ENCODE measurements at regions not wholly inside any gene's neighbourhood (a gene's known extent, or its start where the extent isn't known, plus 50 kb on each side); places are given as distances from the start of the nearest gene placed in this dataset.

- Histone ChIP-seq H3K36me3 (ENCODE audit: low read depth) (no peaks in the 10 kb centered on the region), H3K79me2 (ENCODE audit: low read depth) (no peaks in the 10 kb centered on the region), H2AFZ (no peak overlapping the region), H3K4me3 (no peak overlapping the region), H3K4me1 (replicated peaks; ENCODE audit: insufficient read depth) (no peaks in the 10 kb centered on the region), H3F3A (ENCODE audit: insufficient read depth, low read depth) (no peaks in the 10 kb centered on the region), H3K9me2 (ENCODE audit: insufficient read depth) (no peaks in the 10 kb centered on the region), H3K27me3 (ENCODE audit: insufficient read depth, low read depth) (peaks cover 39% of the 10 kb centered on the region), H3K27ac (no peak overlapping the region), H3K9me3 (ENCODE audit: insufficient read depth, low read depth) (no peaks in the 10 kb centered on the region), H4K20me1 (ENCODE audit: insufficient read depth) (no peaks in the 10 kb centered on the region), H3K4me2 (no peak overlapping the region)
- no TSS peak for BruUV-seq (replicated peaks)
- ChIA-PET POLR2A (ENCODE audit: unreplicated experiment) (no interaction called here), CTCF (no interaction called here)
- DNase-seq = no peak
- intact Hi-C loops (cut with micrococcal nuclease; ENCODE audit: unreplicated experiment) = no loop called here
- TF ChIP-seq CTCF (conservative IDR thresholded peaks at IDR 0.05) (no peak), EZH2 (IDR thresholded peaks at IDR 0.05; ENCODE audit: low read depth) (no peak)
These were observed 1419.9 kb upstream of the TMEM132C start for GRCh38 chr12:126847005-126847629.

- no TSS peak for BruUV-seq (replicated peaks)
- Histone ChIP-seq H3K4me2 (no peak overlapping the region), H2AFZ (no peak overlapping the region), H4K20me1 (ENCODE audit: insufficient read depth) (no peaks in the 10 kb centered on the region), H3K9me3 (ENCODE audit: insufficient read depth, low read depth) (no peaks in the 10 kb centered on the region; the same call in 1 of the 2 replicates), H3K4me3 (no peak overlapping the region), H3K79me2 (ENCODE audit: low read depth) (no peaks in the 10 kb centered on the region), H3K9me2 (ENCODE audit: insufficient read depth) (no peaks in the 10 kb centered on the region), H3K4me1 (replicated peaks; ENCODE audit: insufficient read depth) (no peaks in the 10 kb centered on the region), H3F3A (ENCODE audit: insufficient read depth, low read depth) (no peaks in the 10 kb centered on the region), H3K27ac (no peak overlapping the region), H3K27me3 (ENCODE audit: insufficient read depth, low read depth) (peaks cover 14% of the 10 kb centered on the region; the same call in 1 of the 2 replicates), H3K36me3 (ENCODE audit: low read depth) (no peaks in the 10 kb centered on the region)
- intact Hi-C loops (cut with micrococcal nuclease; ENCODE audit: unreplicated experiment) = no loop called here
- ChIA-PET CTCF (no interaction called here), POLR2A (ENCODE audit: unreplicated experiment) (no interaction called here)
- TF ChIP-seq EZH2 (IDR thresholded peaks at IDR 0.05; ENCODE audit: low read depth) = no peak
- no peak for DNase-seq
These were observed 1411.2 kb upstream of the TMEM132C start for GRCh38 chr12:126855768-126856167.

GRCh38 chr12:126856958-126857357 lies 1410.0 kb upstream of the TMEM132C start:
- ChIA-PET CTCF (no interaction called here), POLR2A (ENCODE audit: unreplicated experiment) (no interaction called here)
- no peaks in the 10 kb centered on the region; the same call in 1 of the 2 replicates for H3K9me3 ChIP-seq (ENCODE audit: insufficient read depth, low read depth)
- H3K27ac ChIP-seq = no peak overlapping the region
- intact Hi-C loops (cut with micrococcal nuclease; ENCODE audit: unreplicated experiment) = no loop called here
- H4K20me1 ChIP-seq (ENCODE audit: insufficient read depth) = no peaks in the 10 kb centered on the region
- no peak overlapping the region for H3K4me3 ChIP-seq
- H3F3A ChIP-seq (ENCODE audit: insufficient read depth, low read depth) = no peaks in the 10 kb centered on the region
- no peaks in the 10 kb centered on the region for H3K9me2 ChIP-seq (ENCODE audit: insufficient read depth)
- peaks cover 26% of the 10 kb centered on the region; the same call in 1 of the 2 replicates for H3K27me3 ChIP-seq (ENCODE audit: insufficient read depth, low read depth)
- no peaks in the 10 kb centered on the region for H3K79me2 ChIP-seq (ENCODE audit: low read depth)
- no peak overlapping the region for H3K4me2 ChIP-seq
- H3K36me3 ChIP-seq (ENCODE audit: low read depth) = no peaks in the 10 kb centered on the region
- no peak for TF ChIP-seq EZH2 (IDR thresholded peaks at IDR 0.05; ENCODE audit: low read depth)
- TF ChIP-seq CTCF (conservative IDR thresholded peaks at IDR 0.05) = 0 out of 2 replicates have a peak, but pooled peaks have one; percentile 15
- H2AFZ ChIP-seq = no peak overlapping the region
- no TSS peak for BruUV-seq (replicated peaks)
- DNase-seq = no peak
- H3K4me1 ChIP-seq (replicated peaks; ENCODE audit: insufficient read depth) = no peaks in the 10 kb centered on the region

GRCh38 chr12:126858560-126858959 lies 1408.4 kb upstream of the TMEM132C start:
- Histone ChIP-seq H2AFZ (no peak overlapping the region), H3K27me3 (ENCODE audit: insufficient read depth, low read depth) (peaks cover 26% of the 10 kb centered on the region; the same call in 1 of the 2 replicates), H3K4me2 (no peak overlapping the region), H3K4me3 (no peak overlapping the region), H3K9me3 (ENCODE audit: insufficient read depth, low read depth) (no peaks in the 10 kb centered on the region; the same call in 1 of the 2 replicates), H3K27ac (no peak overlapping the region), H3K4me1 (replicated peaks; ENCODE audit: insufficient read depth) (no peaks in the 10 kb centered on the region), H3K36me3 (ENCODE audit: low read depth) (no peaks in the 10 kb centered on the region), H3F3A (ENCODE audit: insufficient read depth, low read depth) (no peaks in the 10 kb centered on the region), H4K20me1 (ENCODE audit: insufficient read depth) (no peaks in the 10 kb centered on the region), H3K79me2 (ENCODE audit: low read depth) (no peaks in the 10 kb centered on the region), H3K9me2 (ENCODE audit: insufficient read depth) (no peaks in the 10 kb centered on the region)
- TF ChIP-seq EZH2 (IDR thresholded peaks at IDR 0.05; ENCODE audit: low read depth) (no peak), CTCF (conservative IDR thresholded peaks at IDR 0.05) (no peak)
- ChIA-PET POLR2A (ENCODE audit: unreplicated experiment) (no interaction called here), CTCF (no interaction called here)
- DNase-seq = no peak
- BruUV-seq (replicated peaks) = no TSS peak
- intact Hi-C loops (cut with micrococcal nuclease; ENCODE audit: unreplicated experiment) = no loop called here
